ENCODE measurements at regions not wholly inside any gene's neighbourhood (a gene's known extent, or its start where the extent isn't known, plus 50 kb on each side); places are given as distances from the start of the nearest gene placed in this dataset.

GRCh38 chr6:144485531-144485930 lies 200.4 kb downstream of the UTRN start:
- Histone ChIP-seq H2AFZ (ENCODE audit: low read length) (no peak overlapping the region), H3K27me3 (ENCODE audit: insufficient read depth, low read length) (no peaks in the 10 kb centered on the region), H3K4ac (ENCODE audit: low read depth, low read length) (no peak overlapping the region), H3K9me3 (ENCODE audit: control insufficient read depth, low read depth, low read length) (no peaks in the 10 kb centered on the region), H2AK5ac (ENCODE audit: insufficient read length, low read length) (no peak overlapping the region), H3K79me2 (ENCODE audit: insufficient read depth, low read length) (no peaks in the 10 kb centered on the region), H3K14ac (ENCODE audit: insufficient read depth, low read length) (no peak overlapping the region), H4K5ac (ENCODE audit: insufficient read length, low read depth, low read length) (no peak overlapping the region), H3K23me2 (ENCODE audit: insufficient read length, low read depth, low read length, poor library complexity, severe bottlenecking) (no peaks in the 10 kb centered on the region), H4K20me1 (ENCODE audit: control insufficient read depth, insufficient read depth, insufficient read length) (no peaks in the 10 kb centered on the region), H2BK120ac (ENCODE audit: low read depth, low read length, poor library complexity, severe bottlenecking) (no peak overlapping the region), H3K4me2 (ENCODE audit: insufficient read depth, insufficient read length, low read length) (no peak overlapping the region), H2BK15ac (ENCODE audit: low read depth, low read length) (no peak overlapping the region), H3T11ph (ENCODE audit: low read length) (no peak overlapping the region), H3K18ac (ENCODE audit: insufficient read length, low read depth, low read length) (no peak overlapping the region), H2BK5ac (ENCODE audit: insufficient read length, low read length) (no peak overlapping the region), H3K79me1 (ENCODE audit: insufficient read depth, low read depth, low read length, poor library complexity, severe bottlenecking) (no peaks in the 10 kb centered on the region), H3K27ac (ENCODE audit: insufficient read length, low read depth, low read length) (no peak overlapping the region), H3K9ac (ENCODE audit: extremely low read depth, insufficient read length, low read length) (no peak overlapping the region), H4K91ac (ENCODE audit: insufficient read length, low read depth, low read length) (no peak overlapping the region), H3K23ac (ENCODE audit: insufficient read length, low read depth, low read length) (no peak overlapping the region), H2BK12ac (ENCODE audit: insufficient read length, low read depth, low read length) (no peak overlapping the region), H2BK20ac (ENCODE audit: low read depth, low read length, poor library complexity, severe bottlenecking) (no peak overlapping the region), H3K56ac (ENCODE audit: insufficient read length, low read depth, low read length) (no peak overlapping the region), H4K8ac (replicated peaks; ENCODE audit: insufficient read length, low read depth, low read length) (no peak overlapping the region), H3K4me1 (ENCODE audit: insufficient read depth, low read length) (no peaks in the 10 kb centered on the region)
- H3K27me3 Mint-ChIP-seq (ENCODE audit: low read depth), result no peaks in the 10 kb centered on the region
- TF ChIP-seq CTCF (conservative IDR thresholded peaks at IDR 0.05), result no peak
- DNase-seq, result no peak
- H3K4me3 Mint-ChIP-seq, result no peak overlapping the region
- no peak overlapping the region for H3K27ac Mint-ChIP-seq
- H3K9me3 Mint-ChIP-seq, result no peaks in the 10 kb centered on the region
- H3K36me3 Mint-ChIP-seq (ENCODE audit: insufficient read depth in 1 of 3, low read depth in 3 of 3), result peaks cover 7 to 23% (median 15%) of the 10 kb centered on the region in 3 experiments; a peak in 6 of 7 replicates
- H3K4me1 Mint-ChIP-seq, result 0 out of 4 replicates have a peak, but pooled peaks cover 2% of the 10 kb centered on the region in 2 experiments
- WGBS (ENCODE audit: extremely low coverage, insufficient read length, low lambda C conversion rate), result no CpG with 5 or more reads among the region's 4 CpGs

Data from H9 (cell line).